Nephron progenitor cell (in vitro differentiated cells): ENCODE measurements at regions not wholly inside any gene's neighbourhood (a gene's known extent, or its start where the extent isn't known, plus 50 kb on each side); places are given as distances from the start of the nearest gene placed in this dataset.

Experiments used
- DNase-seq: peaks from one replicate; pipeline ENCODE4 v3.0.0; 2021
- H3K27ac Mint-ChIP-seq: 2 replicates; pipeline ENCODE4 v1.8.0; 2021; ENCODE audit warnings: mild to moderate bottlenecking, moderate library complexity, mixed read lengths
- H3K27me3 Mint-ChIP-seq: 2 replicates; pipeline ENCODE4 v1.8.0; 2021; ENCODE audit warnings: mild to moderate bottlenecking, low read depth, mixed read lengths; ENCODE audit not compliant: poor library complexity
- H3K36me3 Mint-ChIP-seq: 2 replicates; pipeline ENCODE4 v1.8.0; 2021; ENCODE audit warnings: low read depth, mixed read lengths
- H3K4me1 Mint-ChIP-seq: 2 replicates; pipeline ENCODE4 v1.8.0; 2021; ENCODE audit warnings: mixed read lengths
- H3K4me3 Mint-ChIP-seq: 2 replicates; pipeline ENCODE4 v1.8.0; 2021; ENCODE audit warnings: mild to moderate bottlenecking, moderate library complexity, mixed read lengths
- H3K9me3 Mint-ChIP-seq: 2 replicates; pipeline ENCODE4 v1.8.0; 2021; ENCODE audit warnings: mild to moderate bottlenecking, moderate library complexity, mixed read lengths
- TF ChIP-seq, protein P1 (sequence below): fragments of 200-600 bp; sonication (generic); IDR thresholded peaks from 2 replicates; pipeline ENCODE4 v1.5.0; 2021; ENCODE audit warnings: antibody characterized with exemption

DNA sequence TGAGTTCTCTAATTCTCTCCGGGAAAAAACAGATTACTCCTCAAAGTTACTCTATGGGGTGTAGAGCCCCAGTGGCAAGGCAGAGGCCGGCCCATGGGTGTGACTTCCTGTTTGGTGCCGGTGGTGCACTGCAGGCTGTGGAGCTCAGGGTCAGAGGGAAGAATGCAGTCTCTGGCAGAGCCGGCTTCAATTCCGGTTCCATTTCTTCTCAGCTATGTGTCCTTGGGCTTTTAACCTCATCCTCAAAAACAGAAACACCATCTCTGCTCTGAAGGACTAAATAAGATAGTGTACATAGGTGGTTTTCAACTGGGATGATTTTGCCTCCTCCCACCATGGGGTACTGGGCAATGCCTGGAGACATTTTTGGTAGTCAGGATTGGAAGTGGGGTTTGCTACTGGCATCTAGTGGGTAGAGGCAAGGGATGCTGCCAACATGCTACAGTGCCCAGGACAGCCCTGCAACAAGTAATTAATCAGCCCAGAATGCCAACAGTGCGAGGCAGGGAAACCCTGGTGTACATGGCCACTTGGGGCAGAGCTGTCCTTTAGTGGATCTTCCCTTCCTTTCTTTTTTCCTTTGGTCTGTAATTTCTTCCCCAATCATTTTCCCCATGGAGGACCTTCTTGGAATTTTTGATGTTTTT, 81.2 kb downstream of the INSIG2 start:
- H3K27ac Mint-ChIP-seq: no peak overlapping the region
- no peak for DNase-seq
- H3K36me3 Mint-ChIP-seq: peaks cover 10% of the 10 kb centered on the region
- H3K4me3 Mint-ChIP-seq: no peak overlapping the region
- H3K4me1 Mint-ChIP-seq: no peaks in the 10 kb centered on the region
- H3K9me3 Mint-ChIP-seq: peaks cover 18% of the 10 kb centered on the region
- TF ChIP-seq, protein P1, sequence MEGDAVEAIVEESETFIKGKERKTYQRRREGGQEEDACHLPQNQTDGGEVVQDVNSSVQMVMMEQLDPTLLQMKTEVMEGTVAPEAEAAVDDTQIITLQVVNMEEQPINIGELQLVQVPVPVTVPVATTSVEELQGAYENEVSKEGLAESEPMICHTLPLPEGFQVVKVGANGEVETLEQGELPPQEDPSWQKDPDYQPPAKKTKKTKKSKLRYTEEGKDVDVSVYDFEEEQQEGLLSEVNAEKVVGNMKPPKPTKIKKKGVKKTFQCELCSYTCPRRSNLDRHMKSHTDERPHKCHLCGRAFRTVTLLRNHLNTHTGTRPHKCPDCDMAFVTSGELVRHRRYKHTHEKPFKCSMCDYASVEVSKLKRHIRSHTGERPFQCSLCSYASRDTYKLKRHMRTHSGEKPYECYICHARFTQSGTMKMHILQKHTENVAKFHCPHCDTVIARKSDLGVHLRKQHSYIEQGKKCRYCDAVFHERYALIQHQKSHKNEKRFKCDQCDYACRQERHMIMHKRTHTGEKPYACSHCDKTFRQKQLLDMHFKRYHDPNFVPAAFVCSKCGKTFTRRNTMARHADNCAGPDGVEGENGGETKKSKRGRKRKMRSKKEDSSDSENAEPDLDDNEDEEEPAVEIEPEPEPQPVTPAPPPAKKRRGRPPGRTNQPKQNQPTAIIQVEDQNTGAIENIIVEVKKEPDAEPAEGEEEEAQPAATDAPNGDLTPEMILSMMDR: no peak
- H3K27me3 Mint-ChIP-seq: no peaks in the 10 kb centered on the region

DNA sequence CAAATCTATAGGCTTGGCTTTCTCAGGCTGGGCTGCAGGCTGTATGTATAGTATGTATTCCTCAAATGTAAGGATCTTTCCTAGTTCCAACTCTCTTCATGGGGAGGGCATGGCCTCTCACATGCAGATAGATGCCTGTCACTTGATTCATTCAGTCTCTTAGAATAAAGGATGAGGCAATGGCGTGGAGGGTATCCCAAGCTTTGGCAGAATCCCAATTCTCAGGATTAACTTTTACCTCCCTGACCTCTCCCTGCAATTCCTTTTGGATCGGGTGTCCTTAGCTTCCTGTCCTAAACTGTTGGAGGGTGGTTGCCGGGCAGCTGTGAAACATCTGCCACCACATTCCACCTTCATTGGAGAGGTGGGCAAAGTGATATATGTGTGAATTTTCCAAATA, 80.3 kb downstream of the INSIG2 start:
- H3K27ac Mint-ChIP-seq: no peak overlapping the region
- TF ChIP-seq, protein P1: no peak
- no peak for DNase-seq
- H3K27me3 Mint-ChIP-seq: no peaks in the 10 kb centered on the region
- peaks cover 16% of the 10 kb centered on the region for H3K36me3 Mint-ChIP-seq
- H3K4me3 Mint-ChIP-seq: no peak overlapping the region
- H3K9me3 Mint-ChIP-seq: peaks cover 26% of the 10 kb centered on the region
- H3K4me1 Mint-ChIP-seq: no peaks in the 10 kb centered on the region

DNA sequence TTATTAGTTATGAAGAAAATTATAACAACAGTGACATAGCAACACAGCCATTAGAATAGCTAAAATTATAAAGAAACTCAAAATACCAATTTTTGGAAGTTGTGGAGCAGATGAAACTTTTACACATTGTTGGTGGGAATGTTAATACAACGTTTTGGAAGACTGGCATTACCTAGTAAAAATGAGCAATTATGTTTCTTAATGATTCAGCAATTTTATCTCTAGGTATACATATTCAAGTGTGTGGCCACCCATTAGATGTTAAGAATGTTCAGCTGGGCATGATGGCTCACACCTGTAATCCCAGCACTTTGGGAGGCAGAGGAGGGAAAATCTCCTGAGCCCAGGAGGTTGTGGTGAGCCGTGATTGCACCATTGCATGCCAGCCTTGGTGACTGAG, 78.8 kb downstream of the INSIG2 start:
- TF ChIP-seq, protein P1: no peak
- peaks cover 17% of the 10 kb centered on the region for H3K36me3 Mint-ChIP-seq
- H3K9me3 Mint-ChIP-seq: peaks cover 40% of the 10 kb centered on the region
- H3K4me1 Mint-ChIP-seq: no peaks in the 10 kb centered on the region
- no peaks in the 10 kb centered on the region for H3K27me3 Mint-ChIP-seq
- no peak overlapping the region for H3K27ac Mint-ChIP-seq
- no peak for DNase-seq
- no peak overlapping the region for H3K4me3 Mint-ChIP-seq

DNA sequence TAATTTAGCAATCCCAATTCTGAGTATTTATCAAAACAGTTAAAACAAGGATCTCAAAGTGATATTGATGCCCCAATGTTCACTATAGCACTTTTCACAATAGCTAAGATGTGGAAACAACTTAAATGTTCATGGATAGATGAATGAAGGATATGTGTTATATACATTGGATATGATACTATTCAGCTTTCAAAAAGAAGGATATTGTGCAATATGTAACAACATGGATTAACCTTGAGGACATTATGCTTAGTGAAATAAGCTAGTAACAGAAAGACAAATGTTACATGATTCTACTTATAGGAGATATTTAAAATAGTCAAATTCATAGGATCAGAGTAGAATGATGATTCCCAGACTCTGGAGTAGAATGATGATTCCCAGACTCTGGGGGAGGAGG, 78.0 kb downstream of the INSIG2 start:
- H3K4me1 Mint-ChIP-seq: no peaks in the 10 kb centered on the region
- no peak for DNase-seq
- peaks cover 43% of the 10 kb centered on the region for H3K9me3 Mint-ChIP-seq
- H3K4me3 Mint-ChIP-seq: no peak overlapping the region
- no peak overlapping the region for H3K27ac Mint-ChIP-seq
- TF ChIP-seq, protein P1: no peak
- no peaks in the 10 kb centered on the region for H3K27me3 Mint-ChIP-seq
- peaks cover 17% of the 10 kb centered on the region for H3K36me3 Mint-ChIP-seq

DNA sequence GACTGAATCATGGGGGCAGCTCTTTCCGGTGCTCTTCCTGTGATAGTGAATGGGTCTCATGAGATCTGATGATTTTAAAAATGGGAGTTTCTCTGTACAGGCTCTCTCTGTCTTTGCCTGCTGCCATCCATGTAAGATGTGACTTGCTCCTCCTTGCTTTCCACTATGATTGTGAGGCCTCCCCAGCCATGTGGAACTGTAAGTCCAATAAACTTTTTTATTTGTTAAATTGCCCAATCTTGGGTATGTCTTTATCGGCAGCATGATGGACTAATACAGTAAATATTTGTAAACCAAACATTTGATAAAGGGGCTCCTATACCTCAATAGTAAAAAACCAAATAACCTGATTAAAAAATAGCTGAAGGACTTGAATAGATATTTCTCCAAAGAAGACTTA, 77.3 kb downstream of the INSIG2 start:
- Mint-ChIP-seq H3K4me1 (no peaks in the 10 kb centered on the region), H3K9me3 (peaks cover 43% of the 10 kb centered on the region), H3K27ac (peak overlapping the region; percentile 39), H3K4me3 (no peak overlapping the region), H3K27me3 (no peaks in the 10 kb centered on the region), H3K36me3 (peaks cover 17% of the 10 kb centered on the region)
- DNase-seq: no peak
- TF ChIP-seq, protein P1: no peak
